ENCODE measurements at regions not wholly inside any gene's neighbourhood (a gene's known extent, or its start where the extent isn't known, plus 50 kb on each side); places are given as distances from the start of the nearest gene placed in this dataset.

- TF ChIP-seq FOXJ3 (CRISPR knock-in tag; IDR thresholded peaks at IDR 0.05): no peak
These were observed 371.9 kb downstream of the STK39 start (continued) for GRCh38 chr2:167875529-167875928.

- CTCF ChIA-PET: no interaction called here
- H3K4me3 ChIP-seq (ENCODE audit: low read depth in 2 of 2, low read length in 1 of 2): no peak overlapping the region
- POLR2A ChIA-PET: no interaction called here
- no peaks in the 10 kb centered on the region for H3K9me3 ChIP-seq
- no peaks in the 10 kb centered on the region for H3K4me1 ChIP-seq (ENCODE audit: control insufficient read depth in 1 of 2, insufficient read depth in 2 of 2, low read depth in 1 of 2, low read length in 1 of 2)
- H3K9ac ChIP-seq: no peak overlapping the region
- no peaks in the 10 kb centered on the region for H3K79me2 ChIP-seq (ENCODE audit: insufficient read depth)
- no peak for TF ChIP-seq SIN3A (IDR thresholded peaks at IDR 0.05; ENCODE audit: borderline replicate concordance, low read depth, low read length)
- TF ChIP-seq EZH2phosphoT487 (IDR thresholded peaks at IDR 0.05; ENCODE audit: borderline replicate concordance, low read depth): no peak
- no peak for TF ChIP-seq CHD2 (IDR thresholded peaks at IDR 0.05; ENCODE audit: low read length, partially characterized antibody)
- no peak for TF ChIP-seq POLR2AphosphoS5 (IDR thresholded peaks at IDR 0.05; ENCODE audit: low read depth, low read length)
- TF ChIP-seq NFIC (IDR thresholded peaks at IDR 0.05; ENCODE audit: borderline replicate concordance): no peak
- no peak for TF ChIP-seq TAF1 (IDR thresholded peaks at IDR 0.05; ENCODE audit: borderline replicate concordance, low read depth, low read length)
- no peak for TF ChIP-seq YY1 (IDR thresholded peaks at IDR 0.05; ENCODE audit: low read depth)
- TF ChIP-seq PBX3 (IDR thresholded peaks at IDR 0.05): no peak
- TF ChIP-seq JUND (IDR thresholded peaks at IDR 0.05): no peak
- no peak for TF ChIP-seq REST (IDR thresholded peaks at IDR 0.05; ENCODE audit: low read depth, low read length)
- no peak for TF ChIP-seq ZBTB33 (IDR thresholded peaks at IDR 0.05; ENCODE audit: borderline replicate concordance, low read depth)
- no peak for TF ChIP-seq GABPA (IDR thresholded peaks at IDR 0.05; ENCODE audit: low read depth)
- TF ChIP-seq MAX (IDR thresholded peaks at IDR 0.05; ENCODE audit: low read depth): no peak
- no peak for TF ChIP-seq FOXJ3 (CRISPR knock-in tag; IDR thresholded peaks at IDR 0.05)
- TF ChIP-seq TEAD4 (IDR thresholded peaks at IDR 0.05; ENCODE audit: borderline replicate concordance, insufficient read depth): no peak
- no peak for TF ChIP-seq MEF2A (IDR thresholded peaks at IDR 0.05; ENCODE audit: borderline replicate concordance, low read depth)
- TF ChIP-seq RXRA (IDR thresholded peaks at IDR 0.05; ENCODE audit: borderline replicate concordance, low read depth): no peak
- TF ChIP-seq SMC3 (IDR thresholded peaks at IDR 0.05; ENCODE audit: low read depth, low read length): no peak
- TF ChIP-seq ELF1 (IDR thresholded peaks at IDR 0.05): no peak
- TF ChIP-seq GATA2 (CRISPR knock-in tag; IDR thresholded peaks at IDR 0.05): no peak
- H3K36me3 ChIP-seq (replicated peaks in 1 of 2; ENCODE audit: control insufficient read depth in 1 of 2, insufficient read depth in 2 of 2, low read length in 1 of 2): no peaks in the 10 kb centered on the region
- H3K27me3 ChIP-seq (ENCODE audit: insufficient read depth): no peaks in the 10 kb centered on the region
- H3F3A ChIP-seq (replicated peaks; ENCODE audit: insufficient read depth): no peaks in the 10 kb centered on the region
- H3K4me2 ChIP-seq: no peak overlapping the region
- WGBS (ENCODE audit: low lambda C conversion rate): 82% methylated on average over 4 of the region's 4 CpGs
- H4K20me1 ChIP-seq (ENCODE audit: insufficient read depth): no peaks in the 10 kb centered on the region
- H3K27ac ChIP-seq (ENCODE audit: low read depth in 2 of 2, low read length in 1 of 2): no peak overlapping the region
- no peaks in the 10 kb centered on the region for H3K9me2 ChIP-seq
- H2AFZ ChIP-seq (ENCODE audit: low read depth): no peak overlapping the region
- no peak for DNase-seq
These were observed 372.6 kb downstream of the STK39 start for GRCh38 chr2:167874812-167875211.

Measured in SK-N-SH (cell line).